ENCODE measurements at regions not wholly inside any gene's neighbourhood (a gene's known extent, or its start where the extent isn't known, plus 50 kb on each side); places are given as distances from the start of the nearest gene placed in this dataset.

- POLR2A ChIA-PET: no interaction called here
Observed at GRCh38 chr3:193909387-193909786, 226.6 kb upstream of the HES1 start.

GRCh38 chr3:193910310-193910709, 225.6 kb upstream of the HES1 start:
- POLR2A ChIA-PET: no interaction called here
- no TSS peak for BruUV-seq (replicated peaks)
- RAD21 ChIA-PET (ENCODE audit: low non-redundant PET in 1 of 2, low total read pairs in 2 of 2, uncharacterized antibody in 2 of 2, unreplicated experiment in 2 of 2): no interaction called here
- H2AFZ ChIP-seq (ENCODE audit: low read depth, low read length, poor library complexity, severe bottlenecking): no peak overlapping the region
- no peak overlapping the region for H3K4me3 ChIP-seq (replicated peaks in 1 of 2; ENCODE audit: low read depth in 1 of 2, low read length in 2 of 2)
- H3K4me1 ChIP-seq (ENCODE audit: control insufficient read depth in 1 of 2, insufficient read depth in 2 of 2, low read length in 2 of 2): 0 out of 4 replicates have a peak, but pooled peaks cover 0 to 3% of the 10 kb centered on the region in 2 experiments
- H3K9me2 ChIP-seq (ENCODE audit: insufficient read depth): no peaks in the 10 kb centered on the region
- no peaks in the 10 kb centered on the region for H3K36me3 ChIP-seq (ENCODE audit: control insufficient read depth in 1 of 2, insufficient read depth in 2 of 2, low read length in 2 of 2)
- H3K27ac ChIP-seq (ENCODE audit: low read depth, low read length): no peak overlapping the region
- DNase-seq (ENCODE audit: low read depth, low spot score) (no peak), ATAC-seq (no peak)
- TF ChIP-seq POLR2A (IDR thresholded peaks at IDR 0.05; ENCODE audit: borderline replicate concordance, extremely low read depth, insufficient read depth, insufficient read length) (no peak), FOSL1 (IDR thresholded peaks at IDR 0.05; ENCODE audit: low read depth) (no peak), POLR2AphosphoS5 (IDR thresholded peaks at IDR 0.05; ENCODE audit: low read depth, low read length) (no peak), CBX3 (IDR thresholded peaks at IDR 0.05; ENCODE audit: low read depth) (no peak), REST (IDR thresholded peaks at IDR 0.05; ENCODE audit: low read depth) (no peak), ATF3 (IDR thresholded peaks at IDR 0.05) (no peak), CTCF (IDR thresholded peaks at IDR 0.05 in 2 of 3, conservative IDR thresholded peaks at IDR 0.05 in 1 of 3; ENCODE audit: borderline replicate concordance in 1 of 3, insufficient read depth in 1 of 3, low read depth in 2 of 3, low read length in 2 of 3) (no peak), ZFX (IDR thresholded peaks at IDR 0.05) (no peak), SP1 (IDR thresholded peaks at IDR 0.05; ENCODE audit: low read depth) (no peak), EGR1 (IDR thresholded peaks at IDR 0.05; ENCODE audit: low read depth) (no peak), TCF7L2 (IDR thresholded peaks at IDR 0.05; ENCODE audit: borderline replicate concordance, extremely low read depth, insufficient read depth, insufficient read length) (no peak), RAD21 (IDR thresholded peaks at IDR 0.05; ENCODE audit: low read depth) (no peak), JUND (IDR thresholded peaks at IDR 0.05) (no peak), CEBPB (IDR thresholded peaks at IDR 0.05; ENCODE audit: low read depth) (no peak), ZNF274 (IDR thresholded peaks at IDR 0.05; ENCODE audit: low read depth, low read length) (no peak), SIN3A (IDR thresholded peaks at IDR 0.05; ENCODE audit: low read depth) (no peak)
- no peaks in the 10 kb centered on the region for H3K27me3 ChIP-seq (ENCODE audit: insufficient read depth, low read length)
- no peaks in the 10 kb centered on the region for H4K20me1 ChIP-seq (ENCODE audit: insufficient read depth)
- H3K9ac ChIP-seq (ENCODE audit: low read length): no peak overlapping the region
- H3K79me2 ChIP-seq (ENCODE audit: insufficient read depth, low read length): no peaks in the 10 kb centered on the region
- CTCF ChIA-PET: no interaction called here
- H3K4me2 ChIP-seq (ENCODE audit: low read length): no peak overlapping the region
- H3K9me3 ChIP-seq (ENCODE audit: control insufficient read depth in 1 of 2, insufficient read depth in 1 of 2, low read depth in 1 of 2, low read length in 2 of 2): no peaks in the 10 kb centered on the region
- intact Hi-C loops (cut with micrococcal nuclease): no loop called here

More at GRCh38 chr3:193909387-193909786, 226.6 kb upstream of the HES1 start:
- DNase-seq (ENCODE audit: low read depth, low spot score) (no peak), ATAC-seq (no peak)
- no peaks in the 10 kb centered on the region for H3K27me3 ChIP-seq (ENCODE audit: insufficient read depth, low read length)
- no peak overlapping the region for H3K4me2 ChIP-seq (ENCODE audit: low read length)
- no peaks in the 10 kb centered on the region for H3K79me2 ChIP-seq (ENCODE audit: insufficient read depth, low read length)
- no peaks in the 10 kb centered on the region for H3K9me2 ChIP-seq (ENCODE audit: insufficient read depth)
- TF ChIP-seq ATF3 (IDR thresholded peaks at IDR 0.05): no peak
- TF ChIP-seq EZH2phosphoT487 (IDR thresholded peaks at IDR 0.05; ENCODE audit: borderline replicate concordance): no peak
- no peak for TF ChIP-seq EGR1 (IDR thresholded peaks at IDR 0.05; ENCODE audit: low read depth)
- H3K36me3 ChIP-seq (ENCODE audit: control insufficient read depth in 1 of 2, insufficient read depth in 2 of 2, low read length in 2 of 2): no peaks in the 10 kb centered on the region
- no peak overlapping the region for H3K9ac ChIP-seq (ENCODE audit: low read length)
- H3K4me1 ChIP-seq (ENCODE audit: control insufficient read depth in 1 of 2, insufficient read depth in 2 of 2, low read length in 2 of 2): 0 out of 4 replicates have a peak, but pooled peaks cover 0 to 3% of the 10 kb centered on the region in 2 experiments
- H2AFZ ChIP-seq (ENCODE audit: low read depth, low read length, poor library complexity, severe bottlenecking): no peak overlapping the region
- H4K20me1 ChIP-seq (ENCODE audit: insufficient read depth): no peaks in the 10 kb centered on the region
- H3K27ac ChIP-seq (ENCODE audit: low read depth, low read length): no peak overlapping the region
- H3K4me3 ChIP-seq (replicated peaks in 1 of 2; ENCODE audit: low read depth in 1 of 2, low read length in 2 of 2): no peak overlapping the region
- intact Hi-C loops (cut with micrococcal nuclease): no loop called here
- no TSS peak for BruUV-seq (replicated peaks)
- H3K9me3 ChIP-seq (ENCODE audit: control insufficient read depth in 1 of 2, insufficient read depth in 1 of 2, low read depth in 1 of 2, low read length in 2 of 2): no peaks in the 10 kb centered on the region
- ChIA-PET RAD21 (ENCODE audit: low non-redundant PET in 1 of 2, low total read pairs in 2 of 2, uncharacterized antibody in 2 of 2, unreplicated experiment in 2 of 2) (no interaction called here), CTCF (no interaction called here)
